HepG2 (cell line): ENCODE measurements at regions not wholly inside any gene's neighbourhood (a gene's known extent, or its start where the extent isn't known, plus 50 kb on each side); places are given as distances from the start of the nearest gene placed in this dataset.
"Not testable (repeated sequence)": the region's sequence is repeated elsewhere in the genome, so short reads cannot be mapped to it uniquely, and the experiment has no call there.

ENCODE experiments used
- GATAD1 ChIP-seq: IDR thresholded peaks from 2 replicates; pipeline ENCODE4 v1.6.1; 2016; ENCODE audit warnings: missing genetic modification reagents, missing compliant biosample characterization
- MAZ ChIP-seq, 2 experiments: sonication (generic) in 1 of 2; formaldehyde crosslinking in 1 of 2; IDR thresholded peaks; 2 replicates each; pipeline versions ENCODE4 v1.5.0 to v1.6.1; 2012 to 2020; ENCODE audit warnings: low read depth in 2 of 2, mild to moderate bottlenecking in 2 of 2, borderline replicate concordance in 1 of 2, improper control_type of control experiment in 1 of 2, low read length in 1 of 2, missing genetic modification reagents in 1 of 2, moderate library complexity in 1 of 2
- PLSCR1 ChIP-seq: sonication (generic); formaldehyde crosslinking; IDR thresholded peaks from 2 replicates; pipeline ENCODE4 v1.5.0; 2020; ENCODE audit warnings: missing genetic modification reagents, mild to moderate bottlenecking, borderline replicate concordance
- THAP8 ChIP-seq: sonication (generic); formaldehyde crosslinking; IDR thresholded peaks from 2 replicates; pipeline ENCODE4 v1.5.1; 2020; ENCODE audit warnings: missing genetic modification reagents, mild to moderate bottlenecking, borderline replicate concordance
- TF ChIP-seq, protein P1 (sequence below): sonication (generic); formaldehyde crosslinking; IDR thresholded peaks from 2 replicates; pipeline ENCODE4 v1.5.0; 2020; ENCODE audit warnings: missing genetic modification reagents, mild to moderate bottlenecking, borderline replicate concordance
- TF ChIP-seq, protein P2 (sequence below): sonication (generic); formaldehyde crosslinking; IDR thresholded peaks from 2 replicates; pipeline ENCODE4 v1.5.0; 2020; ENCODE audit warnings: mild to moderate bottlenecking, missing genetic modification reagents, moderate library complexity
- TF ChIP-seq, protein P3 (sequence below): fragments of 450-650 bp; IDR thresholded peaks from 2 replicates; pipeline ENCODE4 v1.6.1; 2017; ENCODE audit warnings: mild to moderate bottlenecking
- TF ChIP-seq, protein P4 (sequence below): sonication (generic); formaldehyde crosslinking; IDR thresholded peaks from 2 replicates; pipeline ENCODE4 v1.5.1; 2020; ENCODE audit warnings: mild to moderate bottlenecking, moderate library complexity, missing genetic modification reagents
- TF ChIP-seq, protein P5 (sequence below): sonication (generic); IDR thresholded peaks from 2 replicates; pipeline ENCODE4 v1.6.1; 2016; ENCODE audit warnings: low read depth, borderline replicate concordance

GRCh38 chr21:13052816-13053215 is 556.8 kb upstream of the POTED start:
- TF ChIP-seq GATAD1 (CRISPR knock-in tag); THAP8 (CRISPR knock-in tag); PLSCR1 (CRISPR knock-in tag); MAZ (IDR thresholded peaks at IDR 0.05; ENCODE audit: borderline replicate concordance, low read depth, low read length); MAZ (CRISPR knock-in tag; IDR thresholded peaks at IDR 0.05; ENCODE audit: low read depth): not testable (repeated sequence)
- TF ChIP-seq, protein P1, sequence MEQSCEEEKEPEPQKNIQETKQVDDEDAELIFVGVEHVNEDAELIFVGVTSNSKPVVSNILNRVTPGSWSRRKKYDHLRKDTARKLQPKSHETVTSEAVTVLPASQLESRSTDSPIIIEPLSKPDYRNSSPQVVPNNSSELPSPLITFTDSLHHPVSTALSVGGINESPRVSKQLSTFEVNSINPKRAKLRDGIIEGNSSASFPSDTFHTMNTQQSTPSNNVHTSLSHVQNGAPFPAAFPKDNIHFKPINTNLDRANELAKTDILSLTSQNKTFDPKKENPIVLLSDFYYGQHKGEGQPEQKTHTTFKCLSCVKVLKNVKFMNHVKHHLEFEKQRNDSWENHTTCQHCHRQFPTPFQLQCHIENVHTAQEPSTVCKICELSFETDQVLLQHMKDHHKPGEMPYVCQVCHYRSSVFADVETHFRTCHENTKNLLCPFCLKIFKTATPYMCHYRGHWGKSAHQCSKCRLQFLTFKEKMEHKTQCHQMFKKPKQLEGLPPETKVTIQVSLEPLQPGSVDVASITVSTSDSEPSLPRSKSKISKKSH (CRISPR knock-in tag), result not testable (repeated sequence)
- TF ChIP-seq, protein P2, sequence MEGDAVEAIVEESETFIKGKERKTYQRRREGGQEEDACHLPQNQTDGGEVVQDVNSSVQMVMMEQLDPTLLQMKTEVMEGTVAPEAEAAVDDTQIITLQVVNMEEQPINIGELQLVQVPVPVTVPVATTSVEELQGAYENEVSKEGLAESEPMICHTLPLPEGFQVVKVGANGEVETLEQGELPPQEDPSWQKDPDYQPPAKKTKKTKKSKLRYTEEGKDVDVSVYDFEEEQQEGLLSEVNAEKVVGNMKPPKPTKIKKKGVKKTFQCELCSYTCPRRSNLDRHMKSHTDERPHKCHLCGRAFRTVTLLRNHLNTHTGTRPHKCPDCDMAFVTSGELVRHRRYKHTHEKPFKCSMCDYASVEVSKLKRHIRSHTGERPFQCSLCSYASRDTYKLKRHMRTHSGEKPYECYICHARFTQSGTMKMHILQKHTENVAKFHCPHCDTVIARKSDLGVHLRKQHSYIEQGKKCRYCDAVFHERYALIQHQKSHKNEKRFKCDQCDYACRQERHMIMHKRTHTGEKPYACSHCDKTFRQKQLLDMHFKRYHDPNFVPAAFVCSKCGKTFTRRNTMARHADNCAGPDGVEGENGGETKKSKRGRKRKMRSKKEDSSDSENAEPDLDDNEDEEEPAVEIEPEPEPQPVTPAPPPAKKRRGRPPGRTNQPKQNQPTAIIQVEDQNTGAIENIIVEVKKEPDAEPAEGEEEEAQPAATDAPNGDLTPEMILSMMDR (CRISPR knock-in tag), result not testable (repeated sequence)
- TF ChIP-seq, protein P3, sequence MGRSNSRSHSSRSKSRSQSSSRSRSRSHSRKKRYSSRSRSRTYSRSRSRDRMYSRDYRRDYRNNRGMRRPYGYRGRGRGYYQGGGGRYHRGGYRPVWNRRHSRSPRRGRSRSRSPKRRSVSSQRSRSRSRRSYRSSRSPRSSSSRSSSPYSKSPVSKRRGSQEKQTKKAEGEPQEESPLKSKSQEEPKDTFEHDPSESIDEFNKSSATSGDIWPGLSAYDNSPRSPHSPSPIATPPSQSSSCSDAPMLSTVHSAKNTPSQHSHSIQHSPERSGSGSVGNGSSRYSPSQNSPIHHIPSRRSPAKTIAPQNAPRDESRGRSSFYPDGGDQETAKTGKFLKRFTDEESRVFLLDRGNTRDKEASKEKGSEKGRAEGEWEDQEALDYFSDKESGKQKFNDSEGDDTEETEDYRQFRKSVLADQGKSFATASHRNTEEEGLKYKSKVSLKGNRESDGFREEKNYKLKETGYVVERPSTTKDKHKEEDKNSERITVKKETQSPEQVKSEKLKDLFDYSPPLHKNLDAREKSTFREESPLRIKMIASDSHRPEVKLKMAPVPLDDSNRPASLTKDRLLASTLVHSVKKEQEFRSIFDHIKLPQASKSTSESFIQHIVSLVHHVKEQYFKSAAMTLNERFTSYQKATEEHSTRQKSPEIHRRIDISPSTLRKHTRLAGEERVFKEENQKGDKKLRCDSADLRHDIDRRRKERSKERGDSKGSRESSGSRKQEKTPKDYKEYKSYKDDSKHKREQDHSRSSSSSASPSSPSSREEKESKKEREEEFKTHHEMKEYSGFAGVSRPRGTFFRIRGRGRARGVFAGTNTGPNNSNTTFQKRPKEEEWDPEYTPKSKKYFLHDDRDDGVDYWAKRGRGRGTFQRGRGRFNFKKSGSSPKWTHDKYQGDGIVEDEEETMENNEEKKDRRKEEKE, result not testable (repeated sequence)
- TF ChIP-seq, protein P4, sequence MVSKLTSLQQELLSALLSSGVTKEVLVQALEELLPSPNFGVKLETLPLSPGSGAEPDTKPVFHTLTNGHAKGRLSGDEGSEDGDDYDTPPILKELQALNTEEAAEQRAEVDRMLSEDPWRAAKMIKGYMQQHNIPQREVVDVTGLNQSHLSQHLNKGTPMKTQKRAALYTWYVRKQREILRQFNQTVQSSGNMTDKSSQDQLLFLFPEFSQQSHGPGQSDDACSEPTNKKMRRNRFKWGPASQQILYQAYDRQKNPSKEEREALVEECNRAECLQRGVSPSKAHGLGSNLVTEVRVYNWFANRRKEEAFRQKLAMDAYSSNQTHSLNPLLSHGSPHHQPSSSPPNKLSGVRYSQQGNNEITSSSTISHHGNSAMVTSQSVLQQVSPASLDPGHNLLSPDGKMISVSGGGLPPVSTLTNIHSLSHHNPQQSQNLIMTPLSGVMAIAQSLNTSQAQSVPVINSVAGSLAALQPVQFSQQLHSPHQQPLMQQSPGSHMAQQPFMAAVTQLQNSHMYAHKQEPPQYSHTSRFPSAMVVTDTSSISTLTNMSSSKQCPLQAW (CRISPR knock-in tag), result not testable (repeated sequence)
- TF ChIP-seq, protein P5, sequence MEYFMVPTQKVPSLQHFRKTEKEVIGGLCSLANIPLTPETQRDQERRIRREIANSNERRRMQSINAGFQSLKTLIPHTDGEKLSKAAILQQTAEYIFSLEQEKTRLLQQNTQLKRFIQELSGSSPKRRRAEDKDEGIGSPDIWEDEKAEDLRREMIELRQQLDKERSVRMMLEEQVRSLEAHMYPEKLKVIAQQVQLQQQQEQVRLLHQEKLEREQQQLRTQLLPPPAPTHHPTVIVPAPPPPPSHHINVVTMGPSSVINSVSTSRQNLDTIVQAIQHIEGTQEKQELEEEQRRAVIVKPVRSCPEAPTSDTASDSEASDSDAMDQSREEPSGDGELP, result not testable (repeated sequence)
